Right lobe of liver (tissue), 4 donors: ENCODE measurements at regions not wholly inside any gene's neighbourhood (a gene's known extent, or its start where the extent isn't known, plus 50 kb on each side); places are given as distances from the start of the nearest gene placed in this dataset.

Experiments used
- CTCF ChIP-seq, 4 donors: fragments of 200-600 bp in 3 of 4; fragments of 450-650 bp in 1 of 4; IDR thresholded peaks; one replicate each; pipeline versions ENCODE4 v1.5.1 to v1.8.0; 2016 to 2022; ENCODE audit warnings: antibody characterized with exemption in 4 of 4, mild to moderate bottlenecking in 2 of 4
- POLR2A ChIP-seq: fragments of 450-650 bp; IDR thresholded peaks from one replicate; pipeline ENCODE4 v1.6.1; 2017; ENCODE audit warnings: antibody characterized with exemption, mild to moderate bottlenecking
- donor health status: DM: no; HTN: no; CAD: no.
- donor health status: DM: no; HTN: no; CAD: no.
- donor health status: DM: no; HTN: yes; CAD: no.

- TF ChIP-seq CTCF (IDR thresholded peaks at IDR 0.05): no peak
- TF ChIP-seq POLR2A: no peak
Measured at GRCh38 chr1:199751962-199752687, 275.4 kb upstream of the NR5A2 start.
